Hematopoietic multipotent progenitor cell treated with erythropoietin and hydrocortisone succinate and interleukin-3 and kit ligand, for 8 days (in vitro differentiated cells): ENCODE measurements at regions not wholly inside any gene's neighbourhood (a gene's known extent, or its start where the extent isn't known, plus 50 kb on each side); places are given as distances from the start of the nearest gene placed in this dataset.
"Not testable (repeated sequence)": the region's sequence is repeated elsewhere in the genome, so short reads cannot be mapped to it uniquely, and the experiment has no call there.

ENCODE experiments used
- DNase-seq: peaks from one replicate; pipeline ENCODE4 v3.0.0-alpha.2; 2015

- DNase-seq: no peak
These were observed 282.5 kb upstream of the RASGEF1B start for GRCh38 chr4:81754169-81754568.

GRCh38 chr4:81751531-81752289 is 280.0 kb upstream of the RASGEF1B start:
- no peak for DNase-seq

GRCh38 chr4:81747242-81747930 is 275.7 kb upstream of the RASGEF1B start:
- DNase-seq: peak; percentile 86

- no peak for DNase-seq
These were observed 275.1 kb upstream of the RASGEF1B start for GRCh38 chr4:81746773-81747172.

- no peak for DNase-seq
These were observed 274.4 kb upstream of the RASGEF1B start for GRCh38 chr4:81746071-81746470.

GRCh38 chr4:81745050-81745449 is 273.3 kb upstream of the RASGEF1B start:
- no peak for DNase-seq

- no peak for DNase-seq
These were observed 272.2 kb upstream of the RASGEF1B start for GRCh38 chr4:81743731-81744435.

GRCh38 chr4:81740487-81740886 is 268.8 kb upstream of the RASGEF1B start:
- DNase-seq: no peak

GRCh38 chr4:81738891-81739290 is 267.2 kb upstream of the RASGEF1B start:
- DNase-seq: no peak

GRCh38 chr4:81737865-81738559 is 266.3 kb upstream of the RASGEF1B start:
- no peak for DNase-seq

GRCh38 chr4:81736324-81736723 is 264.6 kb upstream of the RASGEF1B start:
- no peak for DNase-seq

- no peak for DNase-seq
These were observed 261.3 kb upstream of the RASGEF1B start for GRCh38 chr4:81732980-81733379.

- peak; percentile 68 for DNase-seq
These were observed 253.2 kb upstream of the RASGEF1B start for GRCh38 chr4:81724925-81725329.

- DNase-seq: peak; percentile 8
These were observed 252.3 kb upstream of the RASGEF1B start for GRCh38 chr4:81723927-81724587.

- no peak for DNase-seq
These were observed 251.5 kb upstream of the RASGEF1B start for GRCh38 chr4:81723019-81723884.

- no peak for DNase-seq
These were observed 250.7 kb upstream of the RASGEF1B start for GRCh38 chr4:81722290-81722851.

GRCh38 chr4:81715757-81716156 is 244.1 kb upstream of the RASGEF1B start:
- DNase-seq: no peak

- not testable (repeated sequence) for DNase-seq
These were observed 243.7 kb upstream of the RASGEF1B start for GRCh38 chr4:81715357-81715756.

GRCh38 chr4:81714291-81714690 is 242.6 kb upstream of the RASGEF1B start:
- no peak for DNase-seq

- DNase-seq: no peak
These were observed 241.0 kb upstream of the RASGEF1B start for GRCh38 chr4:81712714-81713113.

- DNase-seq: no peak
These were observed 232.8 kb upstream of the RASGEF1B start for GRCh38 chr4:81704461-81704860.
